ENCODE measurements at regions not wholly inside any gene's neighbourhood (a gene's known extent, or its start where the extent isn't known, plus 50 kb on each side); places are given as distances from the start of the nearest gene placed in this dataset.

DNA sequence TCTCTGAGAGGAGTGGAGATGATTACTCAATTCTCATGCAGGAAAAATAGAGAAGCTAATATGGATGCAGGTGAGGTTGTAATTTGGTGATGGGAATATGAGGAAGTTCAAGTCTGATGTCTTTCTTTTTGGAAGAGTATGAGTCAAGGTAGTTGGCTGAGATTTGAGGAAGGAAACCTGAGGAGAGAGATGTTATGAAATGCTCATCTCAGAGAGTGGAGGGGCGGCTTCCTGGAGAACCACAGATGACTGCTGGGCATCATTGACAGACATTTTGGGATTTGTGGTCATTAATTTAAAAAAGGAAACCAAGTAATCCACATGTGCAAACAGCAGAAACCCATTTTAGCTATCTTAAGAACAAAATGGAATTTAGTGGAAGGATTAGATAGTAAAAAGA, 72.5 kb upstream of the UST start:
- Histone ChIP-seq H3K9me3 (ENCODE audit: control insufficient read depth, insufficient read depth, low read length) (peaks cover 11% of the 10 kb centered on the region), H3K27me3 (ENCODE audit: control insufficient read depth, insufficient read depth, low read length) (peaks cover 3% of the 10 kb centered on the region), H3K27ac (ENCODE audit: low read depth, low read length) (no peak overlapping the region), H3K4me3 (ENCODE audit: low read depth, low read length) (no peak overlapping the region)
- TF ChIP-seq, protein P1, sequence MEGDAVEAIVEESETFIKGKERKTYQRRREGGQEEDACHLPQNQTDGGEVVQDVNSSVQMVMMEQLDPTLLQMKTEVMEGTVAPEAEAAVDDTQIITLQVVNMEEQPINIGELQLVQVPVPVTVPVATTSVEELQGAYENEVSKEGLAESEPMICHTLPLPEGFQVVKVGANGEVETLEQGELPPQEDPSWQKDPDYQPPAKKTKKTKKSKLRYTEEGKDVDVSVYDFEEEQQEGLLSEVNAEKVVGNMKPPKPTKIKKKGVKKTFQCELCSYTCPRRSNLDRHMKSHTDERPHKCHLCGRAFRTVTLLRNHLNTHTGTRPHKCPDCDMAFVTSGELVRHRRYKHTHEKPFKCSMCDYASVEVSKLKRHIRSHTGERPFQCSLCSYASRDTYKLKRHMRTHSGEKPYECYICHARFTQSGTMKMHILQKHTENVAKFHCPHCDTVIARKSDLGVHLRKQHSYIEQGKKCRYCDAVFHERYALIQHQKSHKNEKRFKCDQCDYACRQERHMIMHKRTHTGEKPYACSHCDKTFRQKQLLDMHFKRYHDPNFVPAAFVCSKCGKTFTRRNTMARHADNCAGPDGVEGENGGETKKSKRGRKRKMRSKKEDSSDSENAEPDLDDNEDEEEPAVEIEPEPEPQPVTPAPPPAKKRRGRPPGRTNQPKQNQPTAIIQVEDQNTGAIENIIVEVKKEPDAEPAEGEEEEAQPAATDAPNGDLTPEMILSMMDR (IDR thresholded peaks at IDR 0.05; ENCODE audit: low read depth, low read length), result no peak
- DNase-seq (ENCODE audit: low read depth, low spot score), result no peak
- ChIA-PET CTCF (interaction anchor here (0.8 kb wide), 1 partner anchor 843 kb away, joined by 3 read pairs; no protein-coding TSS in a partner anchor), POLR2A (no interaction called here)

DNA sequence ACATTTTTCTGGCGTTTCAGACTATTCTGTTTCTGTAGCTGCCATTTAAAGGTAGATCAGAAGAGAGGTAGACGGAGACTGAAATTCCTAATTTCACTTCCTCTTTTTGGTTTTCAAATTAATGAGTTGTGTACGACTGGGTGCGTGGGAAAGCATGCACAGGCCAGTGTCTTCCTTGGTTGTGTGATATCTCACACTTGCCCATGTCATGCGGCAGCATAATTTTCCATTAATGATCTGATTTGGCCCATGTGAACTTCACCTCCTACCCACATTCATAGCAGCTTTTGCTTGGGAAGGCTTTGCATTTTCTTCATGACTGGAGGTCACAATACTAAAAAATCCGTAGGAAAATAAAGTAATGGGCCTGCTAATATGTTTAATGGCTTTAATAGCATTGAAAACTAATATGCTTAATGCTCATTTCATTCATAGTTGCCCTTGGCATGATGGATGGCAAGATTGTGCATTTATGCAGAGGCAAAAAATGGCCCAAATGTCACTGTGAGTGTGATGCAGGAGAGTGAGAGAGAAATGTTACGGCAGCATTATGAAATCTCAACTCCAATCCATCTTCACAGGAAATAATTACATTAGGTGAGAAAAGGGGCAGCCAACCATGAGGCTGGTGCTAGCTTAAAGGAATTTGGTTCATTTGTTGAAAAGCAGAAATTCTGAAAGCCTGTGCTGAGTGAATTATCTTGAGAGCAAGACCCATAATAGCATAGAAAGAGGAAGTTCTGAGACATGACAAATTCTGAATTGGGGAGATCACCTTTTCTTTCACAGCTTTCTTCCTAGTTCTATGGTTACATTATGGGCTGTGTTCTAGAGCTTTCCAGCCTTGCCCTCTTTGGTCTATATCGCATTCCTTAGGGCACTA, 69.0 kb upstream of the UST start:
- ChIA-PET CTCF (no interaction called here), POLR2A (no interaction called here)
- no peak overlapping the region for H3K4me3 ChIP-seq (ENCODE audit: low read depth, low read length)
- DNase-seq (ENCODE audit: low read depth, low spot score), result no peak
- no peaks in the 10 kb centered on the region; the same call in 1 of the 2 replicates for H3K9me3 ChIP-seq (ENCODE audit: control insufficient read depth, insufficient read depth, low read length)
- H3K27me3 ChIP-seq (ENCODE audit: control insufficient read depth, insufficient read depth, low read length), result peaks cover 3% of the 10 kb centered on the region
- TF ChIP-seq, protein P1 (IDR thresholded peaks at IDR 0.05; ENCODE audit: low read depth, low read length), result no peak
- H3K27ac ChIP-seq (ENCODE audit: low read depth, low read length), result no peak overlapping the region

DNA sequence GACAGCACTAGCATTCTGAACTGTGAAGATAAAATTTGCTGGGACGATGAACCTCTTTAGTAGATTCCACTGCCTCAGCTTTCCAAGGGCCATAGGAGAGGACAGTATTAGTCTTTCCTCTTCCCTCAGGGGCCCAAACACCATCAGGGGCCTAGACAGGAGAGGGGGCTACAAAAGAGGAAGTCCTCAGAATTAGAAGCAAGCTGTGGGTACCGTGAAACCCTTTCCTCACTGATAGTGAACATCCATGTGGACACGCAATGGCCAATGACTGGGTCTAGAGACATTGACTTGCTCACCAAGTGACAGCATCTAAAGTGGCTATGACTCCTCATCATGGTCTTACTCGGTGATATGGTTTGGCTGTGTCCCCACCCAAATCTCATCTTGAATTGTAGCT, 68.1 kb upstream of the UST start:
- ChIA-PET CTCF (no interaction called here), POLR2A (no interaction called here)
- TF ChIP-seq, protein P1 (IDR thresholded peaks at IDR 0.05; ENCODE audit: low read depth, low read length), result no peak
- H3K27ac ChIP-seq (ENCODE audit: low read depth, low read length), result no peak overlapping the region
- H3K27me3 ChIP-seq (ENCODE audit: control insufficient read depth, insufficient read depth, low read length), result no peaks in the 10 kb centered on the region
- no peak for DNase-seq (ENCODE audit: low read depth, low spot score)
- H3K4me3 ChIP-seq (ENCODE audit: low read depth, low read length), result no peak overlapping the region
- no peaks in the 10 kb centered on the region for H3K9me3 ChIP-seq (ENCODE audit: control insufficient read depth, insufficient read depth, low read length)

DNA sequence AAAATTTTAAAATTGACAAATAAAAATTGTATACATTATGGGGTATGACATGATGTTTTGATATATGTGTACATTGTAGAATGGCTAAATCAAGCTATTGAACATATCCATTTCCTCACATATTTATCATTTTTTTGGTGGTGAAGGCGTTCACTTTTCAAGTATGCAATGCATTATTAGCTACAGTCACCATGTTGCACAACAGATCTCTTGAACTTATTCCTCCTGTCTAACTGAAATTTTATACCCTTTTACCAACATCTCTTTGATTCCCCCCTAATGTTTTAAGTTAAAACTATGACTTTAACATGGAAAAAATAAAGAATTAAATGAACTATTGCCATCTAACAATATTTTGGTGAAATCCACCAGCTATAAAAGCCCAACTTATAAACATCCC, 65.2 kb upstream of the UST start:
- CTCF ChIA-PET, result interaction anchor here (1.5 kb wide), 1 partner anchor 104 kb away, joined by 3 read pairs; no protein-coding TSS in a partner anchor
- TF ChIP-seq, protein P1 (IDR thresholded peaks at IDR 0.05; ENCODE audit: low read depth, low read length), result no peak

DNA sequence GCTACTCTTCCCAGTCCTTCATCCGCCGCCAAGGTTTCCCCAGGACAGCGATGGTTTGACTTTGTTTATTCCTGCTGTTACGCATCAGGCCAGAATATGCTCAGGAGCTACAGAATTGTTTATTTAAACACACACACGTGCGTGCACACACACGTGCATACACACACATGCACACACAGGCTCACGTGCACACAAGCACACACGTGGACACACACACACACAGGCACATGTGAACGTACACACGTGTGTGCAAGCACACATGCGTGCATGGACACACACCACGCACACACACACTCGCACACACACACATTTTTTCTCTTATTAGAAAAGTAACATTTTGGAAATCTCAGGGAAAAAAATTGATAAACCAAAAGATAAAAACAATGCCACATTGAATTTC, 64.6 kb upstream of the UST start:
- TF ChIP-seq, protein P1 (IDR thresholded peaks at IDR 0.05; ENCODE audit: low read depth, low read length), result no peak
- ChIA-PET POLR2A (no interaction called here), CTCF (interaction anchor here (1.5 kb wide), 1 partner anchor 105 kb away, joined by 3 read pairs; no protein-coding TSS in a partner anchor)
- Histone ChIP-seq H3K27ac (ENCODE audit: low read depth, low read length) (no peak overlapping the region), H3K27me3 (ENCODE audit: control insufficient read depth, insufficient read depth, low read length) (no peaks in the 10 kb centered on the region), H3K9me3 (ENCODE audit: control insufficient read depth, insufficient read depth, low read length) (no peaks in the 10 kb centered on the region), H3K4me3 (ENCODE audit: low read depth, low read length) (no peak overlapping the region)
- DNase-seq (ENCODE audit: low read depth, low spot score), result no peak

More for the DNA sequence above, 65.2 kb upstream of the UST start:
- Histone ChIP-seq H3K27me3 (ENCODE audit: control insufficient read depth, insufficient read depth, low read length) (no peaks in the 10 kb centered on the region), H3K27ac (ENCODE audit: low read depth, low read length) (no peak overlapping the region), H3K4me3 (ENCODE audit: low read depth, low read length) (no peak overlapping the region), H3K9me3 (ENCODE audit: control insufficient read depth, insufficient read depth, low read length) (no peaks in the 10 kb centered on the region)
- no peak for DNase-seq (ENCODE audit: low read depth, low spot score)
- POLR2A ChIA-PET, result no interaction called here
